Erythroblast (primary cell): ENCODE measurements at regions not wholly inside any gene's neighbourhood (a gene's known extent, or its start where the extent isn't known, plus 50 kb on each side); places are given as distances from the start of the nearest gene placed in this dataset.

Experiments used
- DNase-seq, 2 experiments: peaks; one replicate each; lab custom pipeline; 2025; lab: John Stamatoyannopoulos, UW
- GATA1 ChIP-seq: IDR thresholded peaks from 2 replicates; pipeline ENCODE4 v1.6.1; 2011; ENCODE audit warnings: low read depth, mild to moderate bottlenecking, control low read depth, low read length, moderate library complexity
- POLR2A ChIP-seq: IDR thresholded peaks from 2 replicates; pipeline ENCODE4 v1.6.1; 2011; ENCODE audit warnings: mild to moderate bottlenecking, low read length

DNA sequence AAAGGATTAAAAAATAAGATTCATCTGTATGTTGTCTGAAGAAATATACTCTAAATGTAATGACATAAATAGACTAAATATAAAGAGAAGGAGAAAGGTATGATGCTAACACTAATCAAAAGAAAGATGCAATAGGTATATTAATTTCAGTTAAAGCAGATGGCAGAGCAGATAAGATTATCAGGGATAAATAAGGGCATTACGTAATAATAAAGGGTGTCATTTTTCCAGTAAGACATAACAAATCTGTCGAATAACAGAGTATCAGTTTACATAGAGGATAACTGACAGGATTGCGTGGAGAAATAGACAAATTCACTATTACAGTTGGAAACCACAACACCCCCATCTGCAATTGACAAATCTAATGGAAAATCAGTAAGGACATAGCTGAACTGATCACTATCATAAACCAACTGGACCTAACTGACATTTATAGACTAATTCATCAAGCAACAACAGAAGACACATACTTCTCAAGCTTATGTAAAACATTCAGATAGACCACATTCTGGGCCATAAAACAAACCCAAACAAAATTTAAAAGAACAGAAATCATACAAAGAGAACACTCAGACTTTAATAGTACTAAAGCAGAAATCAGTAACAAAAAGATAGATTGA is 384.1 kb upstream of the COBL start:
- no peak for DNase-seq
- TF ChIP-seq GATA1 (no peak), POLR2A (no peak)

DNA sequence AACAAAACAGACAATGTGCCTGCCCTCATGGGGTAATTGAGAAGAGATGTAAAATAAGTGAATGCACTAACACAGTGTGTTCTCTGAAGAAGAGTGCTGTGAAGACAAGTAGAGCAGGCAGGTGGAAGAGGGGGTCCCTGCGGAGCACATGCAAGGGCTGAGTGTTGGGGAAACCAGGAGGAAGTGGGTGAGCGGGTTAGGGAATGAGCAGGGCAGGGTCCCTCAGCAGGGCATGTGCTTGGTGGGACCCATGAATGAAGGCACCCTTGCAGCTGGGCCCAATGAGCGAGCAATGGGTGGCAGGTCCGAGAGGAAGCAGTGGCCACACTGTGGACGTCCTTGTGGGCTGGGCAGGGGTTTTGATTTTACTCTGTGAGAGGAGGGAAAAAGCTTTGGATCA is 376.6 kb upstream of the COBL start:
- TF ChIP-seq POLR2A, result no peak
- TF ChIP-seq GATA1, result no peak
- no peak for DNase-seq

DNA sequence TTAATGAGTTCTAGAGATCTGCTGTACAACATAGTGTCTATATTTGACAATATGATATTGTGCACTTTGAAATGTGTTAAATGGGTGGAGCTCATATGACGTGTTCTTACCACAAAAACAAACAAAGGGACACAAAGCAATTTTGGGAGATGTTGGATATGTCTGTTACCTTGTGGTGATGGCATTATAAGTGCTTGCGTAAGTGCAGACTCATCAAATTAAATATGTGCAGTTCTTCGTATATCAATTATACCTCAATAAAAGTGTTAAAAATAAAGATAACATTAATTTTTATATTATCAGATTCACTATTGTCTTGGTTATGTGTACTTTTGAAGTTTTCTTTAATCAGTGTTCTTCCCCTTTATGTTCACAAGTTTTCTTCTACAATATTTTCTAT is 372.9 kb upstream of the COBL start:
- DNase-seq, result no peak
- TF ChIP-seq GATA1, result no peak
- TF ChIP-seq POLR2A, result no peak

DNA sequence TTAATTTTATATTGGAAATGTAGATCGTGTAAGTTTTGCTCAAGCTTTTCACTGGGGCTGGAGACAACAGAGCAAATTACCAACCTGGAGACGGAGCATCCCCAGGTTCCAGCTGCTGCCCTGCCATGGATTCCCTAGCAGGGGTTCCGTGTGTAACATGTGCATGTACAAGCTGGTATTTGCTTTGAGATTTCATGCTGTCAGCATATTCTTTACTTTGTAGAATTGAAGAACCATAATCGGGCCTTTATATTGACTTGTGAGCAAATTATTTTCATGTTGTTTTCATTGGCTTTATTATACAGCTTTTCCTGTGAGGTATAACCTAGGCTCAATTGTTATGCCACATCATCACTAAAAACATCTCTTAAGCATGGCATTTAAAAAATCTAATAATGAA is 369.2 kb upstream of the COBL start:
- no peak for TF ChIP-seq POLR2A
- TF ChIP-seq GATA1, result no peak
- no peak for DNase-seq

DNA sequence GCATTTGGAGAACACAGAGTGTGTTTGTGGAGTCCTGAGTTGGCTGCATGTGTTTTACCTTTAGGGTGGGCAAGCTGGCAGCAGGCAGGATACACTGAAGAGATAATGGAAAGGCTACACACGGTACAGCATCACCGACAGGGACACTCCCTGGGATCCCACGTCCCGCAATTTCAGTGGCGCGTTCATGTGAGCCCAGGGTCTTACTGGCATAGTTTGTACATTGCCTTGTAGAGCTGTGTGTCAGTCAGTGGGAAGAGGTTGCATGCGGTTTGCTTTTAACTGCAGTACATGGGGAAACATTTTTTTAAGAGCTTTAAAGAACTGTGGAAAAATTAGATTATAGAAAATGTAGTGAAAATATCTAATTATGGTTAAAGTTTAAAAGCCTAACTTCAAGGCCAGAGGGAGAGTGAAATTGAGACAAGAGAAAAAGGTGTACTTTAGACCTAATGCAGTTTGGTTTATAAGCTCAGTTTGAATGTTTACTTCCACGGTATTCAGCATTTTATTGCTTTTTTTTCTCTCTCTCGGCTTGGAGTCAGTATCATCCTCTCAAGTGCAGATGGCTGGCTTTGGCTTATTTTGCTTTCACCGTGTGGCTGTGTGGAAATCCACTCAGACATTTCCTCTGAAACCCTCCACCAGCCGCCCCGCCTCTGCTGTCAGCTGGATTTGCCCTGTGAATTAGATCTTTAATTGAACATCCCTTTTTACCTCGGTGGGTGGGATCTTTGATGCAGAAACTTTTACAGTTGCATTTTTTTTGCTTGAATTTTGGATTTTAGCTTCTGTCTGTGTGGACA is 364.2 kb upstream of the COBL start:
- no peak for TF ChIP-seq POLR2A
- TF ChIP-seq GATA1, result no peak
- no peak for DNase-seq

DNA sequence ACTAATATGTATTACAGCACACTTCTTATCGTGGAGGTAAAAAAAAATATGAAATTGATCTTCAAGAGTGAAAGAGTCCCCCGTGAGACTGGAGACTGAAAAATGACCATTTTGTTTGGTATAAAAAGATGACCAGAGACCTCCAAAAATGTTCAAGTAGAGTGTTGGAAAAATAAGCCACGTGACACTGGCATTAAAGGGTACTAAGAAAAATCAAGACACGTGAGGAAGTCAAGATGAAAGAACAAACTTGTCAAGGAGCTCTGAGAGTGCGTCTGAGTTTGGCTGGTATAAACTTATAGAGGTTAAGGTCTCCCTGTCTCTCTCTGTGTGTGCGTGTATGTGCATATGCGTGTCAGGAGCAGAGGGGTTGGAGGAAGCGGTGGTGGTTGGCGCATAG is 362.7 kb upstream of the COBL start:
- DNase-seq, result no peak
- no peak for TF ChIP-seq GATA1
- no peak for TF ChIP-seq POLR2A

DNA sequence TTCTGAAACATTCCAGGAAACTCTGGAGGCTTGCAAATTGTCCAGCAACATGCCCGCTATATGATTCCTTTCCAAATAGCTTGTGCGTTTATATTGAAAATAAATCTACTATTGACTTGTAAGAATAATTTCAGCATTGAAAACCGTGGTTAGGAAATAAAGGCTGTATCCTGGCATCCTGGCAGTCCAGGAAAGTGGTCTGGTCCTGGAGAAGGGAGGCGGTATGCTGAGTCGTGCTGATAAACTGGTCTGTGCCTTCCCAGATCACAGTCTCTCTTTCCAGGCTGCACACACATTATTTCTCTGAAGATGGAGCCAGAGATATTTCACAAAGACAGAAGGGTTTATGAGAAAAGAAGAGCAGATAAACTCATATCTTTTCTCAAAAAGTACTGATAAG is 350.1 kb upstream of the COBL start:
- DNase-seq, result no peak

DNA sequence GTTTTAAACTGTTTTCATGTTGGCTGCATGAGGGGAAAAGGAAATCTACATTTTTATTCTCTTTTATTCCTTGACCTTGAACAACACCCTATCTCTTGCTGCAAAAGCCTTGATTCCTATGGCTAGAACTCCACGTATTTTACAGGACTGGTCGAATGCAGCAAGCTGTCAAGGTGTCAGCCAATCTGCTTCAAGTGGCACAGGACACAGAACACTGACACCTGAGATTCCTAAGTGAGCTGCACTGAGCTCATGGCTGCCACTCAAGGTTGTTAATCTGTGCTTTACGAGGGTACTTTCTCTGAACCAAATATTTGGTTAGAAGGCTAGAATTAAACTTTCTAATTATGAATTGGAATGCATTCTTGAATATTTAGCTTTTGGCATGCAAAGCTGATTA is 349.7 kb upstream of the COBL start:
- no peak for DNase-seq
- TF ChIP-seq POLR2A, result no peak
- TF ChIP-seq GATA1, result no peak

More for the DNA sequence above, 350.1 kb upstream of the COBL start:
- TF ChIP-seq GATA1 (no peak), POLR2A (no peak)

DNA sequence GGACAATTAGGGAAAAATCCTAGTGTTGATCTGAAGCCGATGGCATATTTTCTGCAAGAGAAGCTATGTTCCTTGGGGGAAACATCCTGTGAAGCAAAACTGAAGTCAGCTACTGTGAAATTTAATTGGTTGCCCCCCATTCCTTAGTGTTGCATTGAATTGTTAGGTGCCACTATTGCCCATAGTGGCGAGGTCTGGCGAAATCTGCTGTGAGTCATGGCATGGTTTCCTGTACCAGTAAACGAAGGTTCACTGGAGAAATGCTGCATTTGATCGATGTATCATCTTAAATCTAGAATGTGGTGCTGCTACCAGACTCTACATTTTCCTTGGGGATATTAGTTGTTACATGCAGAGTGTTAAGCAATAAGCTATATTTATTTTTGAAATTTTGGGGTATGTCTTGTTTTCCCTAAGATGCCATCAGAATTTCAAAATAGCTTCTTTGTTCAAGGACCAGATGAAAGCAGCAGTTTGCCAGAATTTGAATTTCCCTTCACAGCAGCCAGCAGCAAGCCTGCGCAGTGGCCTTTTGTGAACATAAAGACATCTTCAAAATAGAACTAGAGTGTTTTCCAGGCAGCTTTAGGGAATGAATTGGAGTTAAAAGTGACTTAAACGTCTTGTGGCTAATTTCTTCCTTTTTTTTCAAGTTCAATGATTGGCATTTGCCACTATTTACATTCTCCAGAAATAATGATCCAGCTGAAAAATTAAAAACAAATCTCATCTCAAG is 348.6 kb upstream of the COBL start:
- TF ChIP-seq POLR2A (no peak), GATA1 (no peak)
- DNase-seq, result no peak

DNA sequence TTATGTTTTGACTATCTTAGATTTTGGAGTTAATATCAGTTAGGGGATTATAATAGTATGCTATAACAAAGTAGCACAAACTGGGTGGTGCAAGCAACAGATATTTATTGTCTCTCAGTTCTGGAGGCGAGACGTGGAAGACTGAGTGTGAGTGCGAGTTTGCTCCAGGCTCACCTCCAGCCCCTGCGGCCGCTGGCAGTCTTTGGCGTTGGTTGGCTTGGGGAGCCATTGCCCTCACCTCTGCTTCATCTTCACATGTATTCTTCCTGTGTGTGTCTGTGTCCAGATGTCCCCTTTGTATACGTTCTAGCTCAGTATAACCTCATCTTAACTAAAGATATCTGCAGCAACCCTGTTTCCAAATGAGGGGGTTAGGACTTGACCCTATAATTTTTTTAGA is 343.9 kb upstream of the COBL start:
- TF ChIP-seq POLR2A, result no peak
- TF ChIP-seq GATA1, result no peak
- DNase-seq, result no peak

DNA sequence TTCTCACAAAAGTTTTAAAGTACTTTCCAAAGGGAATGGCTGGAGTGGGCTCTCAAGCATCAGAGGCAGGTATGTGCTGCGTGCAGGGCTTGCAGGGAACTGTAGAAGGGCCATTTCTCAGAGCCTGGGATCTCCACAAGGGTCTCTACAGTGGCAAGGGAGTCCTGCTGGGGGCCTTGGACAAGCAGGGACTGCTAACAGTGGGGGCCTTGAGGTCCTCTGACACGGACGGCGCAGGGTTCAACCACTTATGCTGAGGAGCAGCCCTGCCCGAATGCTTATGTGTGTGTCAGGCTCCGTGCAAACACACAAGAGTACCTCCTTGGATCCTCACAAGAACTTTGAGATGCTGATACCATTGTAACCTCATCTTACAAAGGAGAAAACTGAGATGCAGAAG is 342.1 kb upstream of the COBL start:
- DNase-seq, result no peak
- no peak for TF ChIP-seq GATA1
- no peak for TF ChIP-seq POLR2A

DNA sequence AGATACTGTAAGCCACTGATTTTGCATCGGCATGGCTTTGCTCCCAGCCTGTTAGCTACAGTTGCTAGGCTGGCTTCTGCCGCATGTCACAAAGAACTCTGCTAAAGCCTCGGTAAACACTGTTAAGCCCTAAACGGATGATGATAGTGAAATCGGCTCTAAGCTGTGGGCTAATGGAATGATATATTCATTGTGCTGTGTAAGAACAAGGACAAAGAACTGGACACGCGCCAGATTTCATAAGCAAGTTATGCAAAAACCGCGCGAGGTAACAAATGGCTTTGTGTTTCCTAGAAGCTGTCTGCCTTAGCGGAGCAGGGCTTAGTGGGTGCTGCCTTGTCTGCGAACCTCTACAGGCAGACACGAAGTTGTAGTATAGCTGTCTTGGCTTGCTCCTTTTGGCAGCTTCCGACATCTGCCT is 331.3 kb upstream of the COBL start:
- TF ChIP-seq POLR2A (no peak), GATA1 (no peak)
- DNase-seq, result no peak

DNA sequence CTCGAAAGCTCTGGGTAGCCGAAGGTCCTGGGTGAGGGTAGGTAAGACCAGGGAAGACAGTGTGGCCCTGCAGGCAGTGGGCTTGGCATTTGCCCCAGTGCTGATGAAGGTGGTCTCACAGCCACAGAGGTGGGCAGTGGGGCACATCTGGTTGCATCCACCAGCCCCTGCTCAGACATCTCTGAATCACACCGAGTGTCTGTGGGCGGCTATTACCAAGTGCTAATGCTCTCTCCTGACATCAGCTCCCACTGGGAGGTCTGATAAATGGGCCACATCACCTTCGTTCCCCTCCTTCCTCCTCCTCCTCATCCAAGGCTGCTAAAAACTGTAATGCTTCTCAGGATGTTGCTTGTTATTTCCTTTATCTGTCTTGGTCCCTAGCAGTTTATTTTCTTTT is 330.9 kb upstream of the COBL start:
- DNase-seq, result no peak
- TF ChIP-seq GATA1, result no peak
- TF ChIP-seq POLR2A, result no peak

DNA sequence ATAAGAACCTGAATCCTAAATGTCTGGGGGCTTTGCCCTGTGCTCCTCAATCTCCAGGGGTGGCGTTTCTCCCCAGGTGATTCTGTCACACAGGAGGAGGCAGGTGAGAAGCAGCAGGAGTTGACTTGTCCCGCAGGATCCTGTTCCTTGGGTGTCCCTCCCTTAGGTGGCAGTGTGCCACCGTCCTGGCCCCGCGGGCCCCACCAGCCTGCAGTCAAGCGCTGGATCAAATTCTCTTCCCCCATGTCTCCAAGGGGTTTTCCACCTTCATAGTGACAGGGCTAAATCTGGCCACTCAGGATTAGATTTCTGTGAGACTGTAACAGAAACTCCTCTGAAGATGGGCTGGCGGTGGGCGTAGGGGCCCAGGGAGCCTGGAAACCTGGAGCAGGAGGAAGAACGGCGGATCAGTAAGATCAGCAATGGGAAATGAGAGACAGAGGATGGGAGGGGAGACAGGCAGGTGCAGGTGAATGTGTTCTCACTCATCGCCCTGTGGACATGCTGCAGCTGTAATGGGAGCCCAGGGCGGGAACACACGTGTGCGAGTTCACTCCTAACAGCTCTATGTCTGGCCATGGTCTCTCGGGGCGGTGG is 329.2 kb upstream of the COBL start:
- TF ChIP-seq POLR2A (no peak), GATA1 (no peak)
- no peak for DNase-seq
